Mesenteric fat pad (tissue), 1 donor: ENCODE measurements at regions not wholly inside any gene's neighbourhood (a gene's known extent, or its start where the extent isn't known, plus 50 kb on each side); places are given as distances from the start of the nearest gene placed in this dataset.
"Not testable (repeated sequence)": the region's sequence is repeated elsewhere in the genome, so short reads cannot be mapped to it uniquely, and the experiment has no call there.

Source experiments
- DNase-seq: peaks from one replicate; pipeline ENCODE4 v3.0.0-alpha.2; 2020; ENCODE audit warnings: low spot score
- donor health status: DM: yes; HTN: yes; CAD: no.

GRCh38 chr4:49226216-49226866 is 240.3 kb downstream of the CWH43 start:
- not testable (repeated sequence) for DNase-seq

DNA sequence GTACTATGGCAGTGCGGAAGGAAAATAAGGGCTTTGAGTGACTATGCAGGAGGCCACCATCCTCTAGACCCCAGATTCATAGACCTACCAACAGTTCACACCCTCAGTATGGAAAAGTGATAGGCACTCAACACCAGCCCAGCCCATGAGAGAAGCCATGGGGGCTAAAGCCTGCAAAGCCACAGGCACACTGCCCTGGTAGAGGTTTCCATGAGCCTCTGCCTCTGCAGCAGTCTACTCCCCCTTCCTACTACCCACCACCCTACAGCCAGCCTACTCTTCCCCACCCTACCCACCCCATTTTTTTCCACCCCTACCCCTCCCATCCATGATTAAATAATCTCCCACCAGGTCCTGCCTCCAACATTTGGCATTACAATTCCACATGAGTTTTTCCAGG is 241.9 kb downstream of the CWH43 start:
- DNase-seq: not testable (repeated sequence)

DNA sequence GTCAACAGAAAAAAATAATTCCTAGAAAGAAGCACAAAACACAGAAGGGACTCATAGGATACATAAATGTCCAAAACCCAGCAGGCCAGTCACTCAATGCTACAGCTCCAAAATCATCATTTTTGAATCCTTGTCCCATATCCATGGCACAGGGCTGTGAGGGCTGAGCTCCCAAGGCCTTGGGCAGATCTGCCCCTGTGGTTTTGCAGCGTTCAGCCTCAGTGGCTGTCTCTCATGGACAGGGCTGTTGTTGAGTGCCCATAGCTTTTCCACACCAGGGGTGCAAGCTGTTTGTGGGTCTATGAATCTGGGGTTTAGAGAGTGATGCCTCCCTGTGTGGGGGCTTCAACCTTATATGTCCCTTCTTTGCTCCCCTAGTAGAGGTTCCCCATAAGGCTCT is 243.2 kb downstream of the CWH43 start:
- not testable (repeated sequence) for DNase-seq

DNA sequence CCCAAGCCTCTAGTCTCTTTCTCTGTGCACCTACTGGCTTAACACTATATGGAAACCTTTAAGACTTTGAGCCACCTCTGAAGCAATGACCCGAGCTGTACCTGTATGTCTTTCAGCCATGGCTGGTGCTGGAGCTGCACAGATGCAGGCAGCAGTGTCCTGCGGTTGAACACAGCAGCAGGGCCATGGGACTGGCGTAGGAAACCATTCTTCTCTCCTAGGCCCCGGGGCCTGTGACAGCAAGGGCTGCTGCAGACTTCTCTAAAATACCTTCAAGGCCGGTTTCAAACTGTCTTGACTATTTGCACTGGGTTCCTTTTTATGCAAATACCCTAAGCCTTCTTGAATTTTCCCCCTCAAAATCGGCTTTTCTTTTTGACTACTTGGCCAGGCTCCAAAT is 243.6 kb downstream of the CWH43 start:
- not testable (repeated sequence) for DNase-seq

DNA sequence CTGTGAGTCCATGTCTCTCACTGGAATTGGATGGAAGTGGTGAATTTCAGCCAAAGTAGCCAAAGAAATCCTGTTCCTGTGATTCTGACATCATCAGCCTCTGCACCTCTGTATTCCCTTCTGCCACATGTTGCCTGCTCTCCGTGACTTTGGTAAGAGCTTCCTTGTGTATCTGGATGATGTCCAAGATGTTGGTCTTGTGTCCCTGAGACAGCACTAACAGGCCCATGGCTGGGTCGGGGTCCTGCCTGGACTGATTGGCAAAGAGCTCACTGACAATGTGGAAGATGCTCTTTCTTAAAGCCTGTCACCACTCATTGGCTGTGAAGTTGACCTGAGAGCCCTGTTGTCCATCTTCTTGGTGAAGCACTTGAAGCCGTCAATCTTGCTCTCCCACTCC is 247.3 kb downstream of the CWH43 start:
- not testable (repeated sequence) for DNase-seq

DNA sequence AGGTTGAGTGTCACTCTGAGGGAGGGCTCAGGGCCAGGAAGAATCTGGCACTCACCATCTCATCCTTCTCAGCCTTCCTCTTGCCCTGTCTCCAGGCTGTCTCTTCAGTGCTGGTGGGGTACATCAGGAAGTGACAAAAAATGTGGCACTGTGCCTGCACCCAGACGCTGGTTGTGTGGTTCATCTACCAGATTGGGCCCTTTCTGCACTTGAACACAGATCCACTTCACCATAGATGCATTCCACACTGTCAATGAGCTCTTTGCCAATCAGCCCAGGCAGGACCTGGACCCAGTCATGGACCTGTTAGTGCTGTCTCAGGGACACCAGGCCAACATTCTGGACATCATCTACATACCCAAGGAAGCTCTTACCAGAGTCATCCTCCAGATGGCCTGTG is 247.7 kb downstream of the CWH43 start:
- DNase-seq: not testable (repeated sequence)

DNA sequence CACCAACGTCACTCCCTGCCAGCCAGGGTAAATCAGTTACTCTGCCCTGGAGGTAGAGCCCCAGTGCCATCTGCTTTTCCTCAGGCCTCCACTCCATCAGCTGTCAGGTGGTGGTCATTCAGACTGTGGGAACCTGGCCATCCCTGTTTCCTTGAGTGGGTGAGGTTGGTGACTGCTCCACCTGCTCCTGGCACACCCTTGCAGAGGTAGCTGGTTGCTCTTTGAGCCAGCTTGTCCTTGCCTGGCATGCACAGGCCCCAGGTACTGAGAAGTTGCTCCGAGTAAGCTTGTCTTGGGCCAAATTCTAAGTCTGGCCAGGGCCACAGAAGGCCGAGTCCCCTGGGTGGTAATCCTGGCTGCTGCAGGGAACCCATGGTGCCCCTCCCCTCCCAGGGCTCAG is 248.3 kb downstream of the CWH43 start:
- DNase-seq: not testable (repeated sequence)

DNA sequence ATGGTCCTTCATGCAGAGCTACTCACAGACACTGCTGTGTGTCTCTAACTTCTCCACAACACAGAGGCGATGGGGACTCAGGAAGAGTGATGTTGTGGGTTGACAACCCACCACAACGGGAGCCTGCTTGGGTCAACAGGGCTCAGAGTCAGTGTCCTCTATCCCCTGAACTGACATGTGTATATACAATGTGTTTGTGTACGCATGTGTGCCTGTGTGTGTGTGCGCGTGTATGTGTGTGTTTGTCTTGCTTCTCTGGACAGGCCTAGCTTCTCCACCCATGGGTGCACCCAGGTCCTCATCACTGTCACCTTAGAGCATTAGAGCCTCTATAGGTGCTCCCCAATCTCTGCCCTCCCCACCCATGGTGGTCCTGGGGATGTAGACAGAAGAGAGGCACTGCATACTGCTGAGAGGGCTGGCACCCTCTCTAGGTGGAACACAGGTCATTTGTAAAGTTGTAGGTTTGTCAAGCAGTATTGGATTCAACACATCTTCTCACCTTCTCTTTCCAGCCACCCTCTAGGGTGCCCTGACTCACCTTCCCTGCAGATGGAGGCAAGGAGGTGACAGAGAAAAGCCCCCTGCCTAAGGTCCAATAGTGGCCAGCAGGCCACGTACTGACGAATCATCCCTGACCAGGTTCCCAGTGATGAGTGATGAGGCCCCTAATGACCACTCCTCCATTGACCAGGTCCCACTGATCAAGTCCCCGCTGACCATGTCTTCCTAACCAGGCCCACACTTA is 249.5 kb downstream of the CWH43 start:
- DNase-seq: not testable (repeated sequence)

DNA sequence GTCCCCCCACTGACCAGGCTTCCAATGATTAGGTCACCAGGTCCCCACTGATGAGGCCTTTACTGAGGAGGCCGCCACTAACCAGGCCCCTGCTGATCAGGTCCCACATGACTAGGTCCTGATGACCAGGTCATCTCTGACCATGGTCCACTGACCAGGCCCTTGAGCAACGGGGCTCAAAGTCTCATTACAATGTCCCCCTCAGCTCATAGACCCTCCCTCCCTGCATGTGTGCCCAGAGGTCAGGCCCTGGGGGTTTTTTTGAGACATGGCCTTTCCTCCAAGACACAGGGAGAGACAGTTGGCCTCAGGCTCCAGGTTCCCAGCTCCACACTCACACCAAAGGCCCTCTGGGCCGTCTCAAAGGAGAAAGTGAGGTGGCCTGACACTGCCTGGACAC is 250.4 kb downstream of the CWH43 start:
- not testable (repeated sequence) for DNase-seq

- not testable (repeated sequence) for DNase-seq
Measured at GRCh38 chr4:49241295-49241694, 255.2 kb downstream of the CWH43 start.

GRCh38 chr4:49262786-49263185 is 276.7 kb downstream of the CWH43 start:
- DNase-seq: not testable (repeated sequence)

DNA sequence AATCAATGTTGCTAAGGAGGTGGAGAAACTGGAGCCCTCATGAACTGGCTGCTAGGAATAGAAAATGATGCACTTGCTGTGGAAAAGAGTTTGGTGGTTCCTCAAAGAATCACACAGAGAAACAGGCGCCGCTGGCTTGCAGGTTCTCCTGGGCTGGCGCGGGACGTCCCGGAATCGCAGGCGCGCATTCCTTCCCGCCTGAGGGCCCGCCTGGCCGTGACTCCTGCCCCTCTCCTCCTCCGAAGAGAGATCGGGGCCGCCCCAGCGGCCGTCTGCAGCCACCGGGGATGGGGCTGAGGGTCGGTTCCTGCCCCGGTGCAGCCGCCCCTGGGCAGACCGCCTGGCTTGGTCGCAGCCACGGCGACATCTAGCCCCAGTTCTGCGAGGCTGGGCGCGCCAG is 284.4 kb downstream of the CWH43 start:
- not testable (repeated sequence) for DNase-seq

- DNase-seq: not testable (repeated sequence)
Measured at GRCh38 chr4:49270912-49271311, 284.8 kb downstream of the CWH43 start.

DNA sequence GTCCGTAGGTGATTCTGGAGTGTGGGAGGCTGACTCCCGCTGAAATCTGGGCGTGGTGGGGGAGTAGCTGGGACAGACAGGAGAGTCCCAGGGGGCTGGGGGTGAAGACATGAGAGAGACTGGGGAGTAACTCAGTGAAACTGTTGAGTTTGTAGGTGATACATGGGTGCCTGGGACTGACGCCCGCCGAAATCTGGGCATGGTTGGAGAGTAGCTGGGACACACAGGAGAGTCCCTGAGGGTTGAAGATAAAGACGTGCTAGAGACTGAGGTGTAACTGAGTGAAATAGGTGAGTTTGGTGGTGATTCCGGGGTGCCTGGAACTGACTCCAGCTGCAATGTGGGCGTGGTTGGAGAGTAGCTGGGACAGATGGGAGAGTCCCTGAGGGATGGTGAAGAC is 299.8 kb downstream of the CWH43 start:
- not testable (repeated sequence) for DNase-seq

GRCh38 chr4:49286926-49287745 is 301.1 kb downstream of the CWH43 start:
- not testable (repeated sequence) for DNase-seq

DNA sequence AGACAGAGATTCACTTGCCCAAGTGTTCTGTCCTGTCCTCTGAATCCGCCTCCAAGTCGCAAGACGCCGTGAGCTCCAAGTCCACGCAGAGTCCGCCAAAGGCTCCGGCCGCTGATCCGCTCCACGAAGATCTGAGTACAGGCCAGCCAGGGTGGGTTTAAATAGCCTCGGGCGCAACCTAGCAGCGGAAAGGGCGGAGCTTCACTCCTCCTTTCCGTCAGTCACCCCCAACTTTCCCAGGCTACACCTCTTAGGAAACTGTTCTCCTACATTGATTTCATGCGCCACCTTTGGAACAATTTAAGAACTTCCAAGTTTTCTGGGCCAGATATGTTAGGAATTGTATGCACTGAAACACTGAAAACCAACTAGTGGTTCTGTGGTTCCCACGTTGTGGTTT is 301.8 kb downstream of the CWH43 start:
- not testable (repeated sequence) for DNase-seq

GRCh38 chr4:49288796-49289195 is 302.7 kb downstream of the CWH43 start:
- not testable (repeated sequence) for DNase-seq

DNA sequence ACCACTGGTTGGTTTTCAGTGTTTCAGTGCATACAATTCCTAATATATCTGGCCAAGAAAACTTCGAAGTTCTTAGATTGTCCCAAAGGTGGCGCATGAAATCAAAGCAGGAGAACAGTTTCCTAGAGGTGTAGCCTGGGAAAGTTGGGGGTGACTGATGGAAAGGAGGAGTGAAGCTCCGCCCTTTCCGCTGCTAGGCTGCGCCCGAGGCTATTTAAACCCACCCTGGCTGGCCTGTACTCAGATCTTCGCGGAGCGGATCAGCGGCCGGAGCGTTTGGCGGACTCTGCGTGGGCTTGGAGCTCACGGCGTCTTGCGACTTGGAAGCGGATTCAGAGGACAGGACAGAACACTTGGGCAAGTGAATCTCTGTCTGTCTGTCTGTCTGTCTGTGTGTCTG is 328.7 kb downstream of the CWH43 start:
- not testable (repeated sequence) for DNase-seq

- DNase-seq: not testable (repeated sequence)
Measured at GRCh38 chr4:49320725-49321410, 334.8 kb downstream of the CWH43 start.

GRCh38 chr4:49321511-49322300 is 335.6 kb downstream of the CWH43 start:
- DNase-seq: not testable (repeated sequence)
